Gastrocnemius medialis (tissue), 4 donors: ENCODE measurements at regions not wholly inside any gene's neighbourhood (a gene's known extent, or its start where the extent isn't known, plus 50 kb on each side); places are given as distances from the start of the nearest gene placed in this dataset.

Experiments used
- ATAC-seq, 2 donors: fragments of 150-250 bp; one replicate each; pipeline ENCODE4 v1.9.1; 2016
- DNase-seq, 2 donors: peaks; one replicate each; pipeline ENCODE4 v3.0.0-alpha.2; 2019
- H3K27ac ChIP-seq, 4 donors: fragments of 200-600 bp; sonication (generic); 1 replicate in 1 of 4; 2 replicates in 3 of 4; pipeline ENCODE4 v1.5.1; 2016 to 2018; ENCODE audit warnings: mild to moderate bottlenecking in 2 of 4, moderate library complexity in 1 of 4
- H3K27me3 ChIP-seq, 3 donors: fragments of 200-600 bp; sonication (generic) in 2 of 3; 1 replicate in 1 of 3; 2 replicates in 2 of 3; pipeline versions ENCODE4 v1.5.1 to v1.6.0; 2016 to 2019; ENCODE audit warnings: mild to moderate bottlenecking in 1 of 3, moderate library complexity in 1 of 3
- H3K36me3 ChIP-seq, 2 donors: fragments of 200-600 bp; sonication (generic) in 1 of 2; one replicate each; pipeline ENCODE4 v1.5.1; 2017 to 2018
- H3K4me1 ChIP-seq, 2 donors: fragments of 200-600 bp; sonication (generic) in 1 of 2; one replicate each; pipeline ENCODE4 v1.5.1; 2016 to 2017; ENCODE audit warnings: mild to moderate bottlenecking in 2 of 2
- H3K4me3 ChIP-seq, 4 donors: fragments of 200-600 bp; sonication (generic) in 3 of 4; 1 replicate in 1 of 4; 2 replicates in 3 of 4; pipeline ENCODE4 v1.5.1; 2016 to 2019; ENCODE audit warnings: mild to moderate bottlenecking in 2 of 4
- H3K9me3 ChIP-seq, 3 donors: fragments of 200-600 bp; sonication (generic) in 2 of 3; 1 replicate in 1 of 3; 2 replicates in 2 of 3; pipeline ENCODE4 v1.5.1; 2016 to 2019
- POLR2A ChIP-seq, 2 donors: fragments of 450-650 bp; IDR thresholded peaks; one replicate each; pipeline ENCODE4 v1.6.1; 2017; ENCODE audit warnings: antibody characterized with exemption in 2 of 2, mild to moderate bottlenecking in 2 of 2, moderate library complexity in 2 of 2
- in situ Hi-C, 4 donors: fragments of 200-750 bp; cut with MboI; loops; one replicate each; pipeline versions ENCODE4 v1.15.0 to v1.8.0; 2017; ENCODE audit warnings: low sequenced_read_pairs in 4 of 4
- intact Hi-C: fragments of 100-400 bp; cut with DNase I; formaldehyde crosslinking; loops from one replicate; pipeline ENCODE4 v1.15.1; 2023; ENCODE audit warnings: low total_unique reads
- TF ChIP-seq, protein P1 (sequence below), 5 experiments: fragments of 450-650 bp in 3 of 5; fragments of 200-600 bp in 2 of 5; sonication (generic) in 2 of 5; IDR thresholded peaks in 4 of 5; conservative IDR thresholded peaks in 1 of 5; 1 replicate in 4 of 5; 2 replicates in 1 of 5; pipeline ENCODE4 v1.5.1; 2016 to 2019; ENCODE audit warnings: antibody characterized with exemption in 5 of 5, mild to moderate bottlenecking in 3 of 5, moderate library complexity in 3 of 5

DNA sequence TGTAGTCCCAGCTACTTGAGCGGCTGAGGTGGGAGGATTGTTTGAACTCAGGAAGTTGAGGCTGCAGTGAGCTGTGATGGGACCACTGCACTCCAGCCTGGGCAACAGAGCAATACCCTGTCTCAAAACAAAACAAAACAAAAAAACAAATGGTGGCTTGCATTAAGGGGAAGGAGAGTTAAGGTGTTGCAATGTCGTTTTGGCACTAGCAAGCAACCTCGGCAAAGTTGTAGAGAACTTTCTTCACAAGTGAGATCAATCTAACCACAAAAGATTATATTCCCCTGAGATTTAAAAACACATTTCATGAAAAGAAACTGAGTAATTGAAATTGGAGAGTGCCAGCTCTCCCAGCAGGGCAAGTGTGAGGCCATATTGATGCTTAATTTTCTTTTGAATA is 153.7 kb downstream of the KLF5 start:
- no peak for DNase-seq
- intact Hi-C loops = no loop called here
- Histone ChIP-seq H3K36me3 (no peaks in the 10 kb centered on the region), H3K4me1 (no peaks in the 10 kb centered on the region), H3K9me3 (no peaks in the 10 kb centered on the region), H3K4me3 (no peak overlapping the region), H3K27me3 (no peaks in the 10 kb centered on the region), H3K27ac (no peak overlapping the region)
- in situ Hi-C loops = no loop called here
- ATAC-seq = no peak
- TF ChIP-seq POLR2A (IDR thresholded peaks at IDR 0.05) = no peak
- TF ChIP-seq, protein P1, sequence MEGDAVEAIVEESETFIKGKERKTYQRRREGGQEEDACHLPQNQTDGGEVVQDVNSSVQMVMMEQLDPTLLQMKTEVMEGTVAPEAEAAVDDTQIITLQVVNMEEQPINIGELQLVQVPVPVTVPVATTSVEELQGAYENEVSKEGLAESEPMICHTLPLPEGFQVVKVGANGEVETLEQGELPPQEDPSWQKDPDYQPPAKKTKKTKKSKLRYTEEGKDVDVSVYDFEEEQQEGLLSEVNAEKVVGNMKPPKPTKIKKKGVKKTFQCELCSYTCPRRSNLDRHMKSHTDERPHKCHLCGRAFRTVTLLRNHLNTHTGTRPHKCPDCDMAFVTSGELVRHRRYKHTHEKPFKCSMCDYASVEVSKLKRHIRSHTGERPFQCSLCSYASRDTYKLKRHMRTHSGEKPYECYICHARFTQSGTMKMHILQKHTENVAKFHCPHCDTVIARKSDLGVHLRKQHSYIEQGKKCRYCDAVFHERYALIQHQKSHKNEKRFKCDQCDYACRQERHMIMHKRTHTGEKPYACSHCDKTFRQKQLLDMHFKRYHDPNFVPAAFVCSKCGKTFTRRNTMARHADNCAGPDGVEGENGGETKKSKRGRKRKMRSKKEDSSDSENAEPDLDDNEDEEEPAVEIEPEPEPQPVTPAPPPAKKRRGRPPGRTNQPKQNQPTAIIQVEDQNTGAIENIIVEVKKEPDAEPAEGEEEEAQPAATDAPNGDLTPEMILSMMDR (IDR thresholded peaks at IDR 0.05 in 4 of 5, conservative IDR thresholded peaks at IDR 0.05 in 1 of 5) = no peak

GRCh38 chr13:73210218-73210883 is 151.5 kb downstream of the KLF5 start:
- in situ Hi-C loops = no loop called here

GRCh38 chr13:73204952-73205351 is 146.1 kb downstream of the KLF5 start:
- no peaks in the 10 kb centered on the region for H3K9me3 ChIP-seq
- no peaks in the 10 kb centered on the region for H3K4me1 ChIP-seq
- DNase-seq (no peak), ATAC-seq (no peak)
- no peaks in the 10 kb centered on the region for H3K27me3 ChIP-seq
- TF ChIP-seq POLR2A (IDR thresholded peaks at IDR 0.05) = no peak
- TF ChIP-seq, protein P1 (IDR thresholded peaks at IDR 0.05 in 4 of 5, conservative IDR thresholded peaks at IDR 0.05 in 1 of 5) = no peak
- H3K27ac ChIP-seq = no peak overlapping the region
- no peaks in the 10 kb centered on the region for H3K36me3 ChIP-seq
- intact Hi-C loops (no loop called here), in situ Hi-C loops (no loop called here)
- H3K4me3 ChIP-seq = no peak overlapping the region

More at GRCh38 chr13:73210218-73210883, 151.5 kb downstream of the KLF5 start:
- Histone ChIP-seq H3K27ac (no peak overlapping the region), H3K36me3 (no peaks in the 10 kb centered on the region), H3K27me3 (no peaks in the 10 kb centered on the region), H3K4me1 (no peaks in the 10 kb centered on the region), H3K4me3 (no peak overlapping the region), H3K9me3 (no peaks in the 10 kb centered on the region)
- DNase-seq = no peak
- intact Hi-C loops = no loop called here
- TF ChIP-seq, protein P1 (IDR thresholded peaks at IDR 0.05 in 4 of 5, conservative IDR thresholded peaks at IDR 0.05 in 1 of 5) = no peak
- no peak for TF ChIP-seq POLR2A (IDR thresholded peaks at IDR 0.05)
- ATAC-seq = no peak

DNA sequence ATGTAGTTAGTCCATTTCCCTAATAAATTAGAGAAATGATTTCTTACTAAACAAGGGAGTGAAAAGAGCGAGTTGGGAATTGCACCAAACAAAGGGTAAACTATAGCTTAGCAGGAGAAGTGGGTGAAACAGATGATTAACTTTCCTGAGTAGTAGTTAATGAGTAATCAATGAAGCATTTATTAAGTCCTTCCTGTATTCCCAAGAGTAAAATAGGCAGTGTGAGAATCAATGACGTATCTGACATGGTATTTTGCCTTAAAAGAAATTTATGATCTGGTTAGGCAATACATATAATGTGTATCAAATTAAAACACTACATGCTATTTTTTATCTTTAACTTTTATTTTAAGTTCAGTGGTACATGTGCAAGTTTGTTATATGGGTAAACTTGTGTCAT is 142.8 kb downstream of the KLF5 start:
- Histone ChIP-seq H3K4me3 (no peak overlapping the region), H3K36me3 (no peaks in the 10 kb centered on the region), H3K9me3 (no peaks in the 10 kb centered on the region), H3K4me1 (no peaks in the 10 kb centered on the region), H3K27me3 (no peaks in the 10 kb centered on the region), H3K27ac (no peak overlapping the region)
- ATAC-seq (no peak), DNase-seq (no peak)
- in situ Hi-C loops (no loop called here), intact Hi-C loops (no loop called here)
- TF ChIP-seq, protein P1 (IDR thresholded peaks at IDR 0.05 in 4 of 5, conservative IDR thresholded peaks at IDR 0.05 in 1 of 5) = no peak
- TF ChIP-seq POLR2A (IDR thresholded peaks at IDR 0.05) = no peak

DNA sequence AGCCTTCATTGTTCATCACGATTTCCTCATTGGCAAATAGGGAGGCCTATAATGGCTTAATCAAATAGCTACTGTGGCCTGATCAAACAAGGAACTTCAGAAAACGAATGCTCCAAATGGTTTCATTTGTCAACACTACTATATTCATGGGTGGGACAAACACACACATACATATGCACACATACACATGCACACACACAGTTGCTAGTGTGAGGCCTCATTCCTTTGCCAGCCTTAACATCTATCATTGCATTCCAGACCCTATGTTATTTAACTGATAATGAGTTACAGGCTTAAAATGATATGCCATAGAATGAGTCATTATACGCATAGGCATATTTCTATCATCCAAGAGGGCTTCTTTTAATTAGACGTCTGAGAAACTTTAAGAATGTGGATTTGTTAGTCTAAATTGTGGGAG is 140.2 kb downstream of the KLF5 start:
- no peak for DNase-seq
- intact Hi-C loops = no loop called here

More for the DNA sequence above, 140.2 kb downstream of the KLF5 start:
- ATAC-seq = no peak
- H3K27me3 ChIP-seq = no peaks in the 10 kb centered on the region
- no peaks in the 10 kb centered on the region for H3K36me3 ChIP-seq
- in situ Hi-C loops = no loop called here
- H3K9me3 ChIP-seq = no peaks in the 10 kb centered on the region
- H3K4me3 ChIP-seq = no peak overlapping the region
- TF ChIP-seq, protein P1 (IDR thresholded peaks at IDR 0.05 in 4 of 5, conservative IDR thresholded peaks at IDR 0.05 in 1 of 5) = no peak
- no peak for TF ChIP-seq POLR2A (IDR thresholded peaks at IDR 0.05)
- H3K27ac ChIP-seq = no peak overlapping the region
- H3K4me1 ChIP-seq = no peaks in the 10 kb centered on the region
